GM19372 (cell line): ENCODE measurements at regions not wholly inside any gene's neighbourhood (a gene's known extent, or its start where the extent isn't known, plus 50 kb on each side); places are given as distances from the start of the nearest gene placed in this dataset.

ENCODE experiments used
- ATAC-seq: cut with Tn5 transposase; IDR thresholded peaks from one replicate; pipeline ENCODE4 v1.9.1; 2021; ENCODE audit warnings: mild to moderate bottlenecking, low read depth, moderate library complexity; ENCODE audit not compliant: unreplicated experiment

DNA sequence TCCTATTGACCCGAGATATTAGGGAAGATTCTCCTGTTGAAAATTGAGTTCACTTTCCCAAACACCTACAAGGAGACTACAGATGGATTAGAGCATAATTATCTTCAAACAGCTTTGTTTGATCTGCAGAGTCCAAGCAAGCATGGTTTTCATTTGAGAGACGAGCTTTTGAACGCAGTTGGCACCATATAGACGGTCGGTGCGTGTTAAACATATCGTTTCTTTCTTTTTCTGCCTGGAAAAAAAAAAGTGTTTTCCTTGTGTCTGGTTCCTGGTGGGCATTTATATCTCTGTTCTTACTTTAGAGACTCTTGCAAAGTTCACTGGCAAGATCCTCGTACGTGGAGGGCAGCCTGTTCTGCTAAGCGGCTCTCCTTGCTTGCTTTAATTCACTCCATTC lies 248.9 kb downstream of the TMEM182 start:
- ATAC-seq = no peak

DNA sequence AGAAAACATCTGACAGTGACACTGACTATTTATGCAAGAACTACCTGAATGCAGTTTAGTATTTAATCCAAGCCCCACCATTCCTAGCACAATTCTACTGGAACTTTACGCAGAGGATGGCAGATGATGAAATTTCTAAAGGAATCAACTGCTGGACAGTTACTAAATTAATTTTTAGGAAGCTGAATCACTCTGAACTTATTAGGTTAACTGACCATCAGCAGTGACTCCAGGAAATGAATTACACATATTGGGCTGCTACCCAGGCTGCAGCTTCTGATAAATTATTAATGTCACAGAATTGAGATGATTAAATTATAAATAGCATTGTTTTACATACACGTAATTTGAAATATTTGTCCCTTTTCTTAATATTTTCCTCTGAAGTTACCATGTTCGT lies 250.8 kb downstream of the TMEM182 start:
- ATAC-seq = no peak

DNA sequence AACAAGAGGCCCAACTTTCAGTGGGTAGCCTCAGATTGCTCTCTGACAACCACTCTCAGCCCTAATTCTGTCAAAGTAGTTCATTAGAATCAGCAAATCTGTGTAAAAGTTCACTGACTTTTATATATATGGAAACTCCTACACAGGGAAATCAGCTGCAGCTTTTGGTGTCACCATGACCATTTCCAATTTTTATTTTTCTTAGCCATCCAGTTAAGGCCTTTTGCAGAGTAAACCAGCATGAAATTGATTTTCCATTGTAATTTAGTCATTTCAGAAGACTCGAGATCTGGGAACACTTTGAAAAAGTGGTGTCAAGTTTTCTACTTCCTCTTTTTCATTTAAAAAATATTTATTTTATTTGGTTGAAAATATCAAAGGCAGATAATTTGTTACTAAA lies 263.2 kb downstream of the TMEM182 start:
- no peak for ATAC-seq

DNA sequence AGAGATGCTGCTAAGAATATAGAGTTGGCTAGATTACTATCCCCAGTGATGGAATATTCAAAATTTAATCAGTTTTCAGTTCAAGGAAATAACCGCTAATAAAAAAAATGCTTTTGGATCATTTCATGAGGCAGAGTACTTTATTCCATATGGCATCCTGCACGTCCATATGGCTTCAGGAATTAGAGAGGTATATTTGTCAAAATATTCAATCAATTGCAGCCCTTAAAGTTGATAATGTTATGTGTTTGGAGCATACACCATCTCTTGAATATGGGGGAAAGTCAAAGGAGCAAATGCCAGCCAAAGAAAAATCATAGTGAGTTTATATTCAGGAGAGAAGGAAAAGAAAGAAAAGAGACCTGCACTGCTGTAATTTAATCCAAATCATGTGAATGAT lies 266.4 kb downstream of the TMEM182 start:
- ATAC-seq = no peak
